Stimulated activated CD4-positive, alpha-beta T cell treated with anti-CD3 and anti-CD28 coated beads, Interleukin-15, amount 100 ng/mL, for 48 hours (primary cell): ENCODE measurements at regions not wholly inside any gene's neighbourhood (a gene's known extent, or its start where the extent isn't known, plus 50 kb on each side); places are given as distances from the start of the nearest gene placed in this dataset.

Experiments
- DNase-seq, 2 donors: peaks; one replicate each; pipeline ENCODE4 v3.0.0-alpha.2; 2020; ENCODE audit warnings: low read depth in 2 of 2

GRCh38 chr11:37072538-37073055 is 474.6 kb upstream of the RAG2 start:
- DNase-seq: no peak

- no peak for DNase-seq
Measured at GRCh38 chr11:37050311-37050710, 452.3 kb upstream of the RAG2 start.

- no peak for DNase-seq
Measured at GRCh38 chr11:37040921-37041320, 442.9 kb upstream of the RAG2 start.

GRCh38 chr11:37038911-37039310 is 440.9 kb upstream of the RAG2 start:
- DNase-seq: no peak

- DNase-seq: no peak
Measured at GRCh38 chr11:37026741-37027140, 428.7 kb upstream of the RAG2 start.

GRCh38 chr11:37026326-37026725 is 428.3 kb upstream of the RAG2 start:
- DNase-seq: no peak

- DNase-seq: no peak
Measured at GRCh38 chr11:37006563-37006962, 408.5 kb upstream of the RAG2 start.

GRCh38 chr11:37002831-37003230 is 404.8 kb upstream of the RAG2 start:
- no peak for DNase-seq

- no peak for DNase-seq
Measured at GRCh38 chr11:36997656-36998055, 399.6 kb upstream of the RAG2 start.

- DNase-seq: no peak
Measured at GRCh38 chr11:36996795-36997194, 398.8 kb upstream of the RAG2 start.

- DNase-seq: no peak
Measured at GRCh38 chr11:36994208-36994607, 396.2 kb upstream of the RAG2 start.

GRCh38 chr11:36988556-36988955 is 390.5 kb upstream of the RAG2 start:
- no peak for DNase-seq

GRCh38 chr11:36985562-36985961 is 387.5 kb upstream of the RAG2 start:
- DNase-seq: no peak

GRCh38 chr11:36976741-36977140 is 378.7 kb upstream of the RAG2 start:
- DNase-seq: no peak

GRCh38 chr11:36974771-36975170 is 376.7 kb upstream of the RAG2 start:
- DNase-seq: no peak

GRCh38 chr11:36953976-36954375 is 355.9 kb upstream of the RAG2 start:
- no peak for DNase-seq

- no peak for DNase-seq
Measured at GRCh38 chr11:36948460-36949127, 350.6 kb upstream of the RAG2 start.

GRCh38 chr11:36945384-36945783 is 347.3 kb upstream of the RAG2 start:
- no peak for DNase-seq

GRCh38 chr11:36933481-36933880 is 335.4 kb upstream of the RAG2 start:
- DNase-seq: no peak

GRCh38 chr11:36931139-36931538 is 333.1 kb upstream of the RAG2 start:
- no peak for DNase-seq

- no peak for DNase-seq
Measured at GRCh38 chr11:36930256-36930655, 332.2 kb upstream of the RAG2 start.

GRCh38 chr11:36929401-36929800 is 331.4 kb upstream of the RAG2 start:
- DNase-seq: no peak

- no peak for DNase-seq
Measured at GRCh38 chr11:36928621-36929020, 330.6 kb upstream of the RAG2 start.

- no peak for DNase-seq
Measured at GRCh38 chr11:36899800-36900199, 301.8 kb upstream of the RAG2 start.
